ENCODE measurements at regions not wholly inside any gene's neighbourhood (a gene's known extent, or its start where the extent isn't known, plus 50 kb on each side); places are given as distances from the start of the nearest gene placed in this dataset.

GRCh38 chr5:2530609-2531008 is 220.9 kb downstream of the IRX2 start:
- DNase-seq: no peak

GRCh38 chr5:2529371-2530092 is 221.9 kb downstream of the IRX2 start:
- no peak for DNase-seq

GRCh38 chr5:2525351-2525750 is 226.1 kb downstream of the IRX2 start:
- DNase-seq: no peak

GRCh38 chr5:2524620-2525019 is 226.9 kb downstream of the IRX2 start:
- no peak for DNase-seq

GRCh38 chr5:2523180-2523579 is 228.3 kb downstream of the IRX2 start:
- DNase-seq: no peak

- no peak for DNase-seq
Observed at GRCh38 chr5:2522372-2522771, 229.1 kb downstream of the IRX2 start.

- no peak for DNase-seq
Observed at GRCh38 chr5:2519153-2519552, 232.3 kb downstream of the IRX2 start.

- no peak for DNase-seq
Observed at GRCh38 chr5:2517451-2517850, 234.0 kb downstream of the IRX2 start.

- no peak for DNase-seq
Observed at GRCh38 chr5:2515180-2515764, 236.2 kb downstream of the IRX2 start.

- DNase-seq: no peak
Observed at GRCh38 chr5:2514484-2514883, 237.0 kb downstream of the IRX2 start.

- DNase-seq: no peak
Observed at GRCh38 chr5:2511706-2512105, 239.8 kb downstream of the IRX2 start.

- no peak for DNase-seq
Observed at GRCh38 chr5:2511126-2511525, 240.4 kb downstream of the IRX2 start.

- no peak for DNase-seq
Observed at GRCh38 chr5:2509527-2509926, 241.9 kb downstream of the IRX2 start.

- no peak for DNase-seq
Observed at GRCh38 chr5:2508514-2508913, 243.0 kb downstream of the IRX2 start.

GRCh38 chr5:2507611-2508010 is 243.9 kb downstream of the IRX2 start:
- DNase-seq: no peak

- no peak for DNase-seq
Observed at GRCh38 chr5:2506603-2507002, 244.9 kb downstream of the IRX2 start.

GRCh38 chr5:2505217-2505616 is 246.3 kb downstream of the IRX2 start:
- no peak for DNase-seq

- no peak for DNase-seq
Observed at GRCh38 chr5:2502970-2503594, 248.4 kb downstream of the IRX2 start.

GRCh38 chr5:2499917-2500316 is 251.6 kb downstream of the IRX2 start:
- DNase-seq: no peak

- no peak for DNase-seq
Observed at GRCh38 chr5:2496891-2497290, 254.6 kb downstream of the IRX2 start.

- no peak for DNase-seq
Observed at GRCh38 chr5:2496126-2496525, 255.4 kb downstream of the IRX2 start.

GRCh38 chr5:2493356-2493755 is 258.1 kb downstream of the IRX2 start:
- no peak for DNase-seq

GRCh38 chr5:2492476-2492875 is 259.0 kb downstream of the IRX2 start:
- no peak for DNase-seq

- no peak for DNase-seq
Observed at GRCh38 chr5:2491846-2492245, 259.6 kb downstream of the IRX2 start.

- DNase-seq: no peak
Observed at GRCh38 chr5:2489306-2489705, 262.2 kb downstream of the IRX2 start.

Measured in NCI-H1417 (cell line).